Endothelial cell of hepatic sinusoid (primary cell): ENCODE measurements at regions not wholly inside any gene's neighbourhood (a gene's known extent, or its start where the extent isn't known, plus 50 kb on each side); places are given as distances from the start of the nearest gene placed in this dataset.
"Not testable (repeated sequence)": the region's sequence is repeated elsewhere in the genome, so short reads cannot be mapped to it uniquely, and the experiment has no call there.

ENCODE experiments used
- in situ Hi-C: cut with HindIII; loops from 2 replicates; pipeline ENCODE4 v1.10.0; 2017; ENCODE audit warnings: low sequenced_read_pairs

- in situ Hi-C loops, result no loop called here
Measured at GRCh38 chr6:133786016-133786415, 102.9 kb upstream of the TCF21 start.

- in situ Hi-C loops, result no loop called here
Measured at GRCh38 chr6:133787122-133787521, 101.8 kb upstream of the TCF21 start.

- in situ Hi-C loops, result no loop called here
Measured at GRCh38 chr6:133787859-133788505, 100.9 kb upstream of the TCF21 start.

- in situ Hi-C loops, result no loop called here
Measured at GRCh38 chr6:133788556-133788955, 100.4 kb upstream of the TCF21 start.

GRCh38 chr6:133789449-133789848 is 99.5 kb upstream of the TCF21 start:
- in situ Hi-C loops, result not testable (repeated sequence)

GRCh38 chr6:133790756-133791155 is 98.2 kb upstream of the TCF21 start:
- in situ Hi-C loops, result not testable (repeated sequence)

- in situ Hi-C loops, result not testable (repeated sequence)
Measured at GRCh38 chr6:133795051-133795450, 93.9 kb upstream of the TCF21 start.

- in situ Hi-C loops, result no loop called here
Measured at GRCh38 chr6:133796235-133796634, 92.7 kb upstream of the TCF21 start.

- in situ Hi-C loops, result no loop called here
Measured at GRCh38 chr6:133799043-133799442, 89.9 kb upstream of the TCF21 start.

GRCh38 chr6:133802861-133803260 is 86.1 kb upstream of the TCF21 start:
- in situ Hi-C loops, result no loop called here

- in situ Hi-C loops, result no loop called here
Measured at GRCh38 chr6:133804265-133804664, 84.6 kb upstream of the TCF21 start.

- in situ Hi-C loops, result loop anchor here (5.0 kb wide), 1 partner anchor 39 kb away; no protein-coding TSS in a partner anchor
Measured at GRCh38 chr6:133805876-133806275, 83.0 kb upstream of the TCF21 start.

GRCh38 chr6:133806382-133807140 is 82.4 kb upstream of the TCF21 start:
- in situ Hi-C loops, result loop anchor here (5.0 kb wide), 1 partner anchor 39 kb away; no protein-coding TSS in a partner anchor

GRCh38 chr6:133807501-133807900 is 81.4 kb upstream of the TCF21 start:
- in situ Hi-C loops, result loop anchor here (5.0 kb wide), 1 partner anchor 40 kb away; no protein-coding TSS in a partner anchor

GRCh38 chr6:133809406-133809805 is 79.5 kb upstream of the TCF21 start:
- in situ Hi-C loops, result loop anchor here (5.0 kb wide), 1 partner anchor 42 kb away; no protein-coding TSS in a partner anchor

GRCh38 chr6:133811557-133811956 is 77.4 kb upstream of the TCF21 start:
- in situ Hi-C loops, result no loop called here

- in situ Hi-C loops, result not testable (repeated sequence)
Measured at GRCh38 chr6:133812446-133812845, 76.5 kb upstream of the TCF21 start.

GRCh38 chr6:133814238-133814637 is 74.7 kb upstream of the TCF21 start:
- in situ Hi-C loops, result no loop called here

- in situ Hi-C loops, result no loop called here
Measured at GRCh38 chr6:133814797-133815196, 74.1 kb upstream of the TCF21 start.

GRCh38 chr6:133815313-133815712 is 73.6 kb upstream of the TCF21 start:
- in situ Hi-C loops, result no loop called here

- in situ Hi-C loops, result no loop called here
Measured at GRCh38 chr6:133816171-133816570, 72.7 kb upstream of the TCF21 start.

GRCh38 chr6:133817460-133818047 is 71.4 kb upstream of the TCF21 start:
- in situ Hi-C loops, result no loop called here
